Epidermal melanocyte (primary cell): ENCODE measurements at regions not wholly inside any gene's neighbourhood (a gene's known extent, or its start where the extent isn't known, plus 50 kb on each side); places are given as distances from the start of the nearest gene placed in this dataset.

ENCODE experiments used
- DNase-seq: peaks from one replicate; pipeline ENCODE4 v3.0.0; 2011; ENCODE audit warnings: low spot score; ENCODE audit not compliant: insufficient read length

- no peak for DNase-seq
These were observed 903.4 kb downstream of the TECRL start for GRCh38 chr4:63505714-63506460.

DNA sequence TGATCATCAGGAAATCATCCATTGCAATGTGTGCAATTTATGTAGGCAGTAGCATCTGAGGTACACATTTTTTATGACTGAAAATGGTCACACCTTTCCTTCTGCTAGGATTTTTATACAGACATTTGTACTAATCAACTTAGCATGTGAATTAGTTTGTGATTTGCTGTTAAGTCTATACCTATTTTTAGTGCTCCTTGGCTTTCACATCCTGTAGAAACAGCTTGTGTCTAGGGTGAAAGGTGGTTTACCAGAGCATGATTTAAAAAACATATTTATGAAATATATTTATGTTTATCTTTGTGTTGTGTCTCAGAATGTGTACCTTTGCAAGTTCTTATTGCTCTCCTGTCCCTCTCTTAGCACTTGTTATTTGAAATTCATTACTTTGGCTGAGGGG, 916.0 kb downstream of the TECRL start:
- no peak for DNase-seq

- no peak for DNase-seq
These were observed 916.7 kb downstream of the TECRL start for GRCh38 chr4:63492515-63492914.

GRCh38 chr4:63464393-63464792, 944.9 kb downstream of the TECRL start:
- no peak for DNase-seq

DNA sequence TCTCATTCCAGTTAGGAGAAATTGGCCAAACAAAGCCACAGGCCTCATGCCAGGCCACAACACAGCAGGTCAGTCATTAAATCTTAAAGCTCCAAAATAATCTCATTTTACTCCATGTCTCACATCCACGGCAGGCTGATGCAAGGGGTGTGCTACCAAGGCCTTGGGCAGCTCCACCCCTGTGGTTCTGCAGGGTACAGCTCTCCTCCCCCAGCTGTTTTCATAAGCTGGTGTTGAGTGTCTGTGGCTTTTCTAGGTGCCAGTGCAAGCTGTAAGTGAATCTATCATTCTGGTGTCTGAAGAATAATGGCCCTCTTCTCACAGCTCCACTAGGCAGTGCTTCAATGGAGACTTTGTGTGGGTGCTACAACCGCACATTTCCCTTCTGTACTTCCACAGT, 949.2 kb downstream of the TECRL start:
- no peak for DNase-seq

GRCh38 chr4:63459329-63459728, 949.9 kb downstream of the TECRL start:
- DNase-seq = no peak

- no peak for DNase-seq
These were observed 951.2 kb downstream of the TECRL start for GRCh38 chr4:63458010-63458409.

DNA sequence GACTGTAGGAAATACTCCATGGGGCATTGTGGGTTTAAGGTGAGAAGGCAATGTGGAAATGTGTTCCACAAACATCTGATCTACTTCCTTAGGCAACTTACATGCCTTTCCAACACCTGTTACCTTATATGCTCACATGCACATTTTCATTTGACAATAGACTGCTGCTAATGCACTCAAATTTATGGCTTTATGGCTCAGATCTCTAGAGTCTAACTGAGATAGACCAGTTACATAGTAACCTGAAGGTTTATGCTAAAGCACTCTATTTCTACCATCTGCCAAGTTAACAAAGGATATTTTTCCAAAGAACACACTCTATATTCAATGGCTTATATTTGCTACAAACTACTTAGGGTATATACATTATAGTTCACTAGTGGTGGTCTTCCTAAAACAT, 969.0 kb downstream of the TECRL start:
- DNase-seq = no peak

- no peak for DNase-seq
These were observed 979.1 kb downstream of the TECRL start for GRCh38 chr4:63430105-63430504.

GRCh38 chr4:63396269-63396668, 1013.0 kb downstream of the TECRL start:
- DNase-seq = no peak

DNA sequence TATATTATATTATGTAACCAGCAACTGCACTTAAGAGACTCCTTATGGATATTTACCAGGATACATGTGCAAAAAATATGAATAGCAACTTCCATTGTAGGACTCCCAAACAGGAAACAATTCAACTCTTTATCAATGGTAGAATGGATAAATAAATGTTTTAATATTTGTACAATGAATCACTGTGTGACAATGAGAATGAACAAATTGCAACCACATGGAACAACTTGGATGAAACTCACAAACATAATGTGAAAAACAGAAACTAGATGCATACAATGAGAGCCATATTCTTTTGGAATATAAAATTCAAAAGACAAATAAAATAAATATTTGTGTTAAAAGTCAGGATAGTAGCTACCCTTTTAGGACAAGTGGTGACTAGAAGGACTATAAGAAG, 1015.7 kb downstream of the TECRL start:
- no peak for DNase-seq

- no peak for DNase-seq
These were observed 1029.3 kb downstream of the TECRL start for GRCh38 chr4:63379750-63380522.

DNA sequence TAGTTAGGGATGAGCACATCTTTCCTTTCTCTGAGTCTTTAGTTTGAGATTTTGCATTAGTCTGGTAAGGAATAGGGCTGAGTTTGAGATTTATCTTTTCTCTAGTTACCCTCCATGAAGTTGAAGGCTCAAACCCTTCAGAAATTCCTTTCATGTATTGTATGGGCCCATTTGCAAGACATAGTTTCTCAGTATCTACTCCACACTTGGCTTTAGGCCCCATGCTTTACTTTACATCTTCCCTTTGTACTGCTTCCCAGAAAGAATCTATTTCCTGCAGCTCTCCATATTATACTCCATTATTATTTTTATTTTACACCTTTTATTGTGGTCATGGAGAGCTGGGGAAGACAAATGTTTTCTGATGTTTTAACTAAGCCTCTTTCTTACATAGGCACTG, 1038.2 kb downstream of the TECRL start:
- DNase-seq = no peak

DNA sequence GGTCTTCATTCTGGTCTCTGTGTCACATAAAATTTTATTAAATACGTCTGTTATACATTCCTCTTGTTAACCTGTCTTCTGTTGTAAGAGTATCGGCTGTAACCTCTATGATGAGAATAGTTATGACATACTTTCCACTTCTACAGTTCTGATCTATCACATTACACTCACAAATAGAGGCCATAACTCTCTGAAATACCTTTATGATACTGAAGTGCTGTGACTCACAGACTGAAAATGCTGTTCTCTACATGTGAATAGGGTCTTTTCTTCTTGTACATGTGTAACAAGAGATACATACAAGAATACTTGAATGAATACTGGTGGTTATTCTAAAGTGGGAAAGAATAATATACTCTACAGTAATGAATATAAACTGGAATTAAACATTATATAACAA, 1047.6 kb downstream of the TECRL start:
- no peak for DNase-seq

GRCh38 chr4:63361066-63361465, 1048.2 kb downstream of the TECRL start:
- no peak for DNase-seq

DNA sequence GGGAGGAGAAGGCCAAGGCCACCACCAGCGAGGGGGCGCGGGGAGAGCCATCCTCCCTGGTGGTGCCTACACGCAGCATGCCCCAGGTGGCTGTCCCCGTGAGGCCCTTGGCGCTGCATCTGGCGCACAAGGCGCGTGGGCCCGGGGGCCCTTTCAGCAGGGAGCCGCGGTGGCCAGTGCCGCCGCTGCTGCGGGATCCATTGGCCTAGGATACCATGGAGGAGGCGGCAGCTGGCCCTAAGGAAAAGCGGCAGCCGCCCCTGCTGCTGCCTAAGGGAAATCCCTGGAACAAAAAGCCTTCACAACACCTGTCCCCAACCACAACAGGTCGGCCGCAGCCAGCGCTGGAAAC, 1059.6 kb downstream of the TECRL start:
- no peak for DNase-seq

DNA sequence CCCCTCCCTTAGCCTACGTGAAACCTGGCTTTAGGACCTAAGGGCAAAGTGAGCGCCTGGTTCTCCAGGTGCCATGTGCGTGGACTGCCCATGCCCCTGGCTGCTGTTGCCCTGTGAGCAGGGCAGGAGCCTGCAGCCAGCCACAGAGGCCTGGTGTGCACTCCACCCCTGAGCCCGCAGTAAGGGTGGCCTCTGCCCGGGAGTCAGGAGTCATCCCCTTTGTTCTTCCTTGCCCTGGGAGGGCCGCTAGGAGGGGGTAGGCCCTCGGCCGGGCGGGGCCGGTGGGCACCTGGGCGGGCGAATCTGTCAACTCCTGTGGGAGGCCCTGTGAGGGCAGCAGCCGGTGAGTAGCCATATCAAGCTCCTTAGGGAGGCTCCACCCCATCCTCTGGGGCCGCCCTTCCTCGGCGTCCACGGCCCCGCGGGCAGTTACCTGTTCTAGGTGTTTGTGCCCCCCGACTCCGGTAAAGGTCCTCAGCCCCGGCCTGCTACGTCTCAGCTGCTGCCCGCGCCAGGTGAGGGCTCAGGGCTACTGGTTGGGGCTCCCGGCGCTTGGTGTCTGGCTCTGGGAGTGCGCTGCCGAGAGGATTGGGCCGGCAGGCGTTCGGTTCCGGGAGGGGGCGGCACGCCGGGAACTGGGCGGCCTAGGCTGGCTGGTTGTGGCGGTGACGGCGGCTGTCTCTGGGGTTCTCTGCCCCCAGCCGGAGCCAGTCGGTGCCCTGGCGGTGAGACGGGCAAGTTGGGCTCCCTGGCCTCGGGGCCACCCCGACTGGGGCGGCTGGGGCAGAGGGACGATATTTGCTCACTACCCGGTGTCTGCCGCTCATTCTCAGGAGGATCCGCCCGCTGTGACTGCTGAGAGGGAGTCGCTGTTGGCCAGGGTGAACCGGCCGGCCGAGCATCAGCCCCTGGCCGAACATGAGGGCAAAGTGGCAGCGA, 1060.2 kb downstream of the TECRL start:
- DNase-seq = no peak

- DNase-seq = no peak
These were observed 1084.1 kb downstream of the TECRL start for GRCh38 chr4:63325140-63325539.

DNA sequence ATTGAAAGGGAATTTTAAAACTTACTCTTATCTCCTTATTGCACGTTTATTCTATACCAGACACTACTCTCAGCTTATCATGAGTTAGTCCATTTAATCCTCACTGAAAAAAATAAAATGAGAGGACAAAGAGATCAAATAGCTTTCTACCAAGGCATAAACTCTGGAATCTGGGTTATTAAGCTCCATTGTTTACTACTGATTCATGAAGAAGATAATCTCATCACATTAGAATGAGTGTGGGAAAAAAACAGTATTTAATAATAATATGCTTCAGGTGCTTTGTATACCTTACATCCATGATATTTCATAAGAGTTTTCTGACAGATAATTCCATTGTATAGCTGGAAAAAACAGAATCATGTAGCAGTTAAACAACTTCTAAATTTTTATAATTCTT, 1092.6 kb downstream of the TECRL start:
- DNase-seq = no peak

GRCh38 chr4:63315651-63316050, 1093.6 kb downstream of the TECRL start:
- no peak for DNase-seq

GRCh38 chr4:63308697-63309096, 1100.6 kb downstream of the TECRL start:
- no peak for DNase-seq

- no peak for DNase-seq
These were observed 1106.5 kb downstream of the TECRL start for GRCh38 chr4:63302792-63303191.
